NCI-H2227 (cell line): ENCODE measurements at regions not wholly inside any gene's neighbourhood (a gene's known extent, or its start where the extent isn't known, plus 50 kb on each side); places are given as distances from the start of the nearest gene placed in this dataset.
A peak's percentile ranks its signal among the peaks of the same experiment; 100 is the strongest.

Experiments
- DNase-seq: peaks from one replicate; lab custom pipeline; 2025; ENCODE audit not compliant: unreplicated experiment; lab: John Stamatoyannopoulos, UW

DNA sequence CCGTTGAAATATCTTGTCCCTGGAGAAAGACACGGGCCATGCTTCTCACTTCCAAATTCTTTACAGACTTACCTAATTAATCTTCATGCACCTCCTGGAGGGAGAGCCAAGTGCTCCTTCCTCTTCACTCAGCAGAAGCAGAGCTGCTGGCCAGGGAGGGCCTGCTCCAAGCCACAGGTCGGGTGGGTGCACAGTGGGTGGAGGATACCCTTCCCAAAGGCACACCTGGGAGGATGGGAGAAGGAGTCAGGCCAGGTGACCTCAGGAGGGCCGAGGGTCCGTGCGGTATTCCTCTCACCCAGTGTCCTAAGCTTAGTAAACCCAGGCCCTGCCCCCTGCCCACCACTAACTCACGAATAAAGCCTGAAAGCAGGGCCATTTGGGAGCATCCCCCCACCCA is 171.3 kb upstream of the RPL38 start:
- no peak for DNase-seq

DNA sequence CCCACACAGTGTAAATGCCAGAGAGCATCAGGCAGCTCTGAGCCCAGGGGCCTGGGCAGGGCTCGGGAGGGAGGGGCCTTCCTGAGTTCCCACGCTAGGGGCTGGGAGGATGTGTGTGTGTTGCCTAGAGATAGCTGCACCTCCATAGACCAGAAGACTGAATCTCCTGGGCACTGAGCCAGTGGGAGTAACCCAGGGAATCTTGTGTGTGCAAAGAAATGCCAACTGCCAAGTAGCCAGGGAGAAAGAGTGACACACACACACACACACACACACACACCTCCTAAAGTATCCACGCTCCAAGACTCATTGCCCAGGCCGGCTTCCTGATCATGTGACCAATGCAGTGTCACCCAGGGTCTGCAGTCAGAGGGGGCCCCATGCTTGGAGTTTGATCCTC is 166.2 kb upstream of the RPL38 start:
- peak; percentile 88 for DNase-seq

- no peak for DNase-seq
Measured at GRCh38 chr17:74040291-74040690, 163.2 kb upstream of the RPL38 start.

DNA sequence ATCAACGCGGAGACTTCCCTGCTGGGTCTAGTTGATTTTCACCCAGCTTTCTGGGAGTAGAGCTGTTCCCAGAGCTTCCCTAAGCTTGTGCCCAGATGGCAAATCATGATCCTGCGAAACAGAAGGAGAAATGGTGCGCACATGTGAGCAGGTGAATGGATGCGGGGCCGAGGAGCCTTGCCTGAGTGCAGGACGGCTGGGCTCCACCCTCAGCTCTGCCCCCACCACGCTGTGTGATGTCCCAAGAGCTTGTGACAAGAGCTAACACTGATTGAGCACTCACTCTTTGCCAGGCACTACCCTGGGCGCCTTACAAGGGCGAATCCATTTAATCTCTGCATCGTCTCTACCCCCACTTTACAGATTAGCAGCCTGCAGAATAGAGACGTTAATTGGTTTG is 162.7 kb upstream of the RPL38 start:
- DNase-seq: no peak

GRCh38 chr17:74041869-74042640 is 161.4 kb upstream of the RPL38 start:
- DNase-seq: no peak

DNA sequence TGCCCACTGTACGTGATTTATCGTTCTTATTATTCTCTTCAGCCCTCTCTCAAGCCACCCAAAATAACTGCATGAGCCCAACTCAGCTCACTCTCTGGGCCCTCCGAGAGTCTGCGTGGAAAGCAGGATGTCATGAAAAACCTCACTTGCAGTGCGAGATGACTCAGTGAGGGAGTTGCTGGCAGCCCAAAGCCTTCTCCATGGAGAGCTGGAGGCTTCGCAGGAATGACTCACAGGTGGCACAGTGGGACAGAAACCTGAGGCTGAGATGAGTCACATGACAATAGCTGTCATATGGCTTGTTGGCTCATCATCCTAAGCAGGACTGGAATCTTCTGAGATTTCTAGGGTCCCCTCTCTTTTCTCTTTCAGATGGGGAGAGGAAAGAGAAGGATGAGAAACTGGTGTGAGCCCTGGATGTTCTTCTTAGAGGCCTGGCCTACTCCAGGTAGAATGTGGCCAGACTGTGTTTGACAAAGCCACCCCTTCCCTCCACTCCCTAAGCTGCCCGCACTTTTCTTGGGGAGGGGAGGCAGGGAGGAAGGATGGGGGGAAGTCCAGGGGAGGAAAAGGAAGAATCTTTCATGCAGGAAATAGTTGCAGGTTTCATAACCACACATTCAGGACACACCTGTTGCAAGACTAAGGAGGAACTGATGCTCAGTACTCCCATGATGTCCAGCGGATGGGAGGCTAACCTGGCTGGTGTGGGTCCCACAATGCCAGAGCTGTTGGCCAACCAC is 160.6 kb upstream of the RPL38 start:
- no peak for DNase-seq

- no peak for DNase-seq
Measured at GRCh38 chr17:74043976-74044375, 159.5 kb upstream of the RPL38 start.

- DNase-seq: no peak
Measured at GRCh38 chr17:74045608-74046280, 157.7 kb upstream of the RPL38 start.

GRCh38 chr17:74049167-74049966 is 154.1 kb upstream of the RPL38 start:
- DNase-seq: no peak

GRCh38 chr17:74049967-74050458 is 153.5 kb upstream of the RPL38 start:
- DNase-seq: no peak

DNA sequence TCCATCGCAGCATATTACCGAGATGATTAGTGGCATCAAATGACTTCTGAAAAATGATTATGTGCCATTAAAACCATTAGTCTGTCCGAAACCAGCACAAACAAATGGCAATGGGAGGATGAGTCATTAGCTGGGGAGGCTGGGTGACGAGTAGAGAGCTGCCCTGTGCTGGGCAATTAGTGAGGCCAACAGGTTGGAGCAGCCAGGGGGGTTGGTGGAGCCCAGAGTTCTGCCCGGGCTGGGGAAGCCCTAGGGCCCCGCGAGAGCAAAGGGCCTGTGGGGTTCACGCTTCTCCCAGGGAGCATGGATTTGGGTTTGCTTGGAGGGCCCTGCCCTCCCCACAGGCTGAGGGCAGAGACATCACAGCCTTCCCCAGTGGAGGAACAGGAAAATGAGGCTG is 152.1 kb upstream of the RPL38 start:
- DNase-seq: peak; percentile 19

- no peak for DNase-seq
Measured at GRCh38 chr17:74052993-74053711, 150.3 kb upstream of the RPL38 start.

GRCh38 chr17:74053712-74054078 is 149.8 kb upstream of the RPL38 start:
- no peak for DNase-seq

GRCh38 chr17:74054249-74054648 is 149.2 kb upstream of the RPL38 start:
- no peak for DNase-seq

DNA sequence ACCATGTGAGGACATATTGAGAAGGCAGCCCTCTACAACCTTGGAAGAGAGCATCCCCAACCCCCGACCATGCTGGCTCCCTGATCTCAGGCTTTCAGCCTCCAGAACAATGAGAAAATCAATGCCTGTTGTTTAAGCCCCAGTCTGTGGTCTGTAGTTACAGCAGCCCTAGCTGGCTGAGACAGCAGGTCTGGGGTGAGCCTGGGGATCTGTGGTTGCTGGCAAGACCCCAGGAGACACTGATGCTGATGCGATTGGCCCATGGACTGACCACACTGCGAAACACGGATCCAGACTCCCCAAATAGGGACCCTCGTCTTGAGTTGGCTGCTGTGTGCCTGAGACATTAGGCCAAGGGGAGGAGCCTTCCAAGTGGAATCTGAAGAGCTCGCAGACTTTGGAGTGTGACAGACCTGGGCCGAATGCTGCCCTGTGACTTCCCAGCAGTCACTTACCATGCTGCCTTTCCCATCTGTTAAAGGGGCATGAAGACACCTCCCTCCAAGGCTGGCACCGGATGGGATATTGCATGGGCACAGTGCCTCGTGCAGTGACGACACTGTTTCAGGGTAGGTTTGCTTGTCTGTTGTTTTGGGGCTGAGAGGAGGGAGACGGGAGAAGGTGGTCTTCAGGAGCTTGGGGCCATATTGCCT is 147.8 kb upstream of the RPL38 start:
- peak; percentile 20 for DNase-seq

- DNase-seq: no peak
Measured at GRCh38 chr17:74059479-74060240, 143.8 kb upstream of the RPL38 start.

- DNase-seq: no peak
Measured at GRCh38 chr17:74061758-74062157, 141.7 kb upstream of the RPL38 start.

DNA sequence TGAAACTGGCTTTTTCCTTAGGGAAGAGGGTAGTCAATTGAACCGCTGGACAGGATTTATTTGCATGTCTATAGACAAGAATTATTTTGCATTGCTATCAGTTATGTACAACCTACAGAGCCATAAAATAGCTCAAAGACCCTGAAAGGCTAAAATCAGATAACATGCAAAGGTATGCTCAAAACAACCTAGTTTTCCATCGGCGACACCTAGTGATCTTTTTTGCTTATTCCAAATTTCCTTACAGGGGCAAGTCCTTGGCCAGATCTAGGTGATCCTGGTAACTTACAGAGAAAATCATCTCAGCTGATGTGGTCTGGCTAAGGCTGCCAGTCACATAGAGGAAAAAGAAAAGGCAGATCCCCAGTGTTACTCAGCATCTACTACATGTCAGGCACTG is 141.2 kb upstream of the RPL38 start:
- no peak for DNase-seq

GRCh38 chr17:74063439-74063838 is 140.0 kb upstream of the RPL38 start:
- no peak for DNase-seq
